OCI-LY3 (cell line): ENCODE measurements at regions not wholly inside any gene's neighbourhood (a gene's known extent, or its start where the extent isn't known, plus 50 kb on each side); places are given as distances from the start of the nearest gene placed in this dataset.
"Not testable (repeated sequence)": the region's sequence is repeated elsewhere in the genome, so short reads cannot be mapped to it uniquely, and the experiment has no call there.

Source experiments
- H2AFZ ChIP-seq: fragments of 200-600, 300-600 bp; shearing (Covaris generic); 2 replicates; pipeline ENCODE4 v1.6.0; 2014; ENCODE audit warnings: antibody characterized with exemption, low read depth, low read length
- H3K27ac ChIP-seq: fragments of 200-600, 300-600 bp; sonication (generic); 2 replicates; pipeline ENCODE4 v1.5.1; 2014; ENCODE audit warnings: mild to moderate bottlenecking, low read length, moderate library complexity, mixed read lengths
- H3K27me3 ChIP-seq: fragments of 200-600, 300-600 bp; sonication (generic); 2 replicates; pipeline ENCODE4 v1.6.1; 2014; ENCODE audit warnings: low read depth, low read length, mixed read lengths
- H3K36me3 ChIP-seq: fragments of 200-600, 300-600 bp; sonication (generic); replicated peaks from 2 replicates; pipeline ENCODE3; 2014; ENCODE audit warnings: low read depth, low read length, mixed read lengths
- H3K4me1 ChIP-seq: fragments of 300-600, 200-600 bp; sonication (generic); 2 replicates; pipeline ENCODE4 v1.6.1; 2014; ENCODE audit warnings: low read length, mixed read lengths
- H3K4me2 ChIP-seq: fragments of 200-600, 300-600 bp; sonication (generic); 2 replicates; pipeline ENCODE4 v1.6.1; 2014; ENCODE audit warnings: low read length, mixed read lengths
- H3K4me3 ChIP-seq: fragments of 300-600, 200-600 bp; sonication (generic); 2 replicates; pipeline ENCODE4 v1.5.1; 2014; ENCODE audit warnings: antibody characterized with exemption, mild to moderate bottlenecking, low read length, moderate library complexity
- H3K79me2 ChIP-seq: fragments of 300-600, 200-600 bp; shearing (Covaris generic); 2 replicates; pipeline ENCODE4 v1.6.1; 2014; ENCODE audit warnings: mild to moderate bottlenecking, low read length, mixed read lengths
- H3K9ac ChIP-seq: fragments of 300-600, 200-600 bp; shearing (Covaris generic); 2 replicates; pipeline ENCODE4 v1.6.0; 2014; ENCODE audit warnings: mild to moderate bottlenecking, low read length, moderate library complexity
- H3K9me3 ChIP-seq: fragments of 200-600, 300-600 bp; shearing (Covaris generic); 2 replicates; pipeline ENCODE4 v1.6.1; 2014; ENCODE audit warnings: low read length, mixed read lengths; ENCODE audit not compliant: insufficient read depth
- H4K20me1 ChIP-seq: fragments of 200-600, 300-600 bp; sonication (generic); 2 replicates; pipeline ENCODE4 v1.6.1; 2016; ENCODE audit warnings: low read length, mixed read lengths; ENCODE audit not compliant: insufficient read depth
- EZH2phosphoT487 ChIP-seq: fragments of 200-600 bp; shearing (Covaris generic); IDR thresholded peaks from 2 replicates; pipeline ENCODE4 v1.6.1; 2018; ENCODE audit warnings: antibody characterized with exemption, mixed run types, low read depth
- TF ChIP-seq, protein P1 (sequence below): fragments of 200-600, 300-600 bp; sonication (generic); IDR thresholded peaks from 2 replicates; pipeline ENCODE4 v1.5.1; 2014; ENCODE audit warnings: antibody characterized with exemption, low read length, low read depth

- Histone ChIP-seq H3K9ac (no peak overlapping the region), H4K20me1 (no peaks in the 10 kb centered on the region), H3K4me3 (no peak overlapping the region), H2AFZ (no peak overlapping the region), H3K4me2 (no peak overlapping the region), H3K4me1 (no peaks in the 10 kb centered on the region), H3K27ac (no peak overlapping the region), H3K9me3 (no peaks in the 10 kb centered on the region), H3K79me2 (no peaks in the 10 kb centered on the region), H3K36me3 (no peaks in the 10 kb centered on the region), H3K27me3 (peaks cover 41% of the 10 kb centered on the region)
- TF ChIP-seq EZH2phosphoT487 = no peak
- TF ChIP-seq, protein P1, sequence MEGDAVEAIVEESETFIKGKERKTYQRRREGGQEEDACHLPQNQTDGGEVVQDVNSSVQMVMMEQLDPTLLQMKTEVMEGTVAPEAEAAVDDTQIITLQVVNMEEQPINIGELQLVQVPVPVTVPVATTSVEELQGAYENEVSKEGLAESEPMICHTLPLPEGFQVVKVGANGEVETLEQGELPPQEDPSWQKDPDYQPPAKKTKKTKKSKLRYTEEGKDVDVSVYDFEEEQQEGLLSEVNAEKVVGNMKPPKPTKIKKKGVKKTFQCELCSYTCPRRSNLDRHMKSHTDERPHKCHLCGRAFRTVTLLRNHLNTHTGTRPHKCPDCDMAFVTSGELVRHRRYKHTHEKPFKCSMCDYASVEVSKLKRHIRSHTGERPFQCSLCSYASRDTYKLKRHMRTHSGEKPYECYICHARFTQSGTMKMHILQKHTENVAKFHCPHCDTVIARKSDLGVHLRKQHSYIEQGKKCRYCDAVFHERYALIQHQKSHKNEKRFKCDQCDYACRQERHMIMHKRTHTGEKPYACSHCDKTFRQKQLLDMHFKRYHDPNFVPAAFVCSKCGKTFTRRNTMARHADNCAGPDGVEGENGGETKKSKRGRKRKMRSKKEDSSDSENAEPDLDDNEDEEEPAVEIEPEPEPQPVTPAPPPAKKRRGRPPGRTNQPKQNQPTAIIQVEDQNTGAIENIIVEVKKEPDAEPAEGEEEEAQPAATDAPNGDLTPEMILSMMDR = no peak
These were observed 65.4 kb upstream of the EPHB1 start for GRCh38 chr3:134729649-134730048.

- Histone ChIP-seq H2AFZ (no peak overlapping the region), H3K79me2 (no peaks in the 10 kb centered on the region), H3K4me2 (no peak overlapping the region), H3K27me3 (peaks cover 55% of the 10 kb centered on the region), H3K36me3 (no peaks in the 10 kb centered on the region), H3K4me3 (no peak overlapping the region), H3K9ac (no peak overlapping the region), H3K9me3 (no peaks in the 10 kb centered on the region), H3K27ac (no peak overlapping the region), H4K20me1 (no peaks in the 10 kb centered on the region), H3K4me1 (no peaks in the 10 kb centered on the region)
- no peak for TF ChIP-seq EZH2phosphoT487
- TF ChIP-seq, protein P1 = no peak
These were observed 57.5 kb upstream of the EPHB1 start for GRCh38 chr3:134737516-134737915.

- H3K9ac ChIP-seq, H3K9me3 ChIP-seq, H2AFZ ChIP-seq, H3K4me1 ChIP-seq, H3K36me3 ChIP-seq, H3K4me3 ChIP-seq, H3K27ac ChIP-seq, H4K20me1 ChIP-seq, H3K4me2 ChIP-seq, H3K79me2 ChIP-seq: not testable (repeated sequence)
- H3K27me3 ChIP-seq = peaks cover 36% of the 10 kb centered on the region
These were observed 55.0 kb upstream of the EPHB1 start for GRCh38 chr3:134740077-134740476.

- Histone ChIP-seq H3K4me2 (no peak overlapping the region), H3K4me3 (no peak overlapping the region), H3K4me1 (no peaks in the 10 kb centered on the region), H2AFZ (no peak overlapping the region), H3K9ac (no peak overlapping the region), H3K9me3 (no peaks in the 10 kb centered on the region), H3K27me3 (peaks cover 22% of the 10 kb centered on the region), H3K36me3 (no peaks in the 10 kb centered on the region), H3K79me2 (no peaks in the 10 kb centered on the region), H3K27ac (no peak overlapping the region), H4K20me1 (no peaks in the 10 kb centered on the region)
- TF ChIP-seq, protein P1 = no peak
- TF ChIP-seq EZH2phosphoT487 = no peak
These were observed 52.9 kb upstream of the EPHB1 start for GRCh38 chr3:134742202-134742601.

DNA sequence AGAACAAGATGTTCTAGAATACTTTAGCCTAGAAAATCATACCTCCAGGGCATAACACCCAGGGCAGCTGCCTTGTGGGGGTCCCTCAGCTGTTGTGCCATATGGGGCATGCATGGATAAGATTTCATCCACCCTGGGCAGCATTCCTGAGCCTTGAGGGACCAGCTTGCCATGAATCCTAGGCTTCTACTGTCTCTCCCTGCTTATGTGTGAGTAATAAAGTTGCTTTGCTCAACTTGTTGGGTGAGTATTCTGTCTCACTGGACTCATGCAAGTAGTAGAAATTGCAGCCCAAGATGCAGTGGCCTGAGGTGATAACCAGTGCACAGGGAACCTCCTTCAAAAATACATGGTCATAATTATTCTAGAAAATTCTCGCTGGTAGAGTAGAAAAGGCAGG lies 52.1 kb upstream of the EPHB1 start:
- H4K20me1 ChIP-seq = no peaks in the 10 kb centered on the region
- H3K4me1 ChIP-seq = no peaks in the 10 kb centered on the region
- H3K27me3 ChIP-seq = peaks cover 21% of the 10 kb centered on the region
- no peak overlapping the region for H3K4me3 ChIP-seq
- H2AFZ ChIP-seq = no peak overlapping the region
- no peak overlapping the region for H3K4me2 ChIP-seq
- no peaks in the 10 kb centered on the region for H3K79me2 ChIP-seq
- no peak for TF ChIP-seq EZH2phosphoT487
- TF ChIP-seq, protein P1 = no peak
- H3K36me3 ChIP-seq = no peaks in the 10 kb centered on the region
- H3K9ac ChIP-seq = no peak overlapping the region
- H3K9me3 ChIP-seq = no peaks in the 10 kb centered on the region
- H3K27ac ChIP-seq = no peak overlapping the region
